Thoracic aorta (tissue), 2 donors: ENCODE measurements at regions not wholly inside any gene's neighbourhood (a gene's known extent, or its start where the extent isn't known, plus 50 kb on each side); places are given as distances from the start of the nearest gene placed in this dataset.
A peak's percentile ranks its signal among the peaks of the same experiment; 100 is the strongest.

ENCODE experiments used
- ATAC-seq: fragments of 150-250 bp; one replicate; pipeline ENCODE4 v1.8.0; 2017; ENCODE audit warnings: low read depth; ENCODE audit not compliant: insufficient number of reproducible peaks, low FRiP score
- DNase-seq: peaks from one replicate; pipeline ENCODE4 v3.0.0-alpha.2; 2020; ENCODE audit warnings: low spot score
- H3K27ac ChIP-seq, 2 donors: fragments of 200-600 bp; sonication (generic); 1 replicate in 1 of 2; 2 replicates in 1 of 2; pipeline ENCODE4 v1.5.1; 2016; ENCODE audit warnings: mild to moderate bottlenecking in 2 of 2, moderate library complexity in 2 of 2
- H3K27me3 ChIP-seq: fragments of 200-600 bp; sonication (generic); replicated peaks from 2 replicates; pipeline ENCODE4 v1.6.0; 2016; ENCODE audit warnings: mild to moderate bottlenecking; ENCODE audit not compliant: insufficient read depth
- H3K36me3 ChIP-seq: fragments of 200-600 bp; sonication (generic); one replicate; pipeline ENCODE4 v1.5.1; 2016
- H3K4me1 ChIP-seq, 2 donors: fragments of 200-600 bp; sonication (generic); 1 replicate in 1 of 2; 2 replicates in 1 of 2; pipeline versions ENCODE4 v1.5.1 to v1.6.0; 2016; ENCODE audit warnings: low read depth in 2 of 2, mild to moderate bottlenecking in 1 of 2; ENCODE audit not compliant: control insufficient read depth in 1 of 2
- H3K4me3 ChIP-seq: fragments of 200-600 bp; sonication (generic); 2 replicates; pipeline ENCODE4 v1.5.1; 2016; ENCODE audit warnings: mild to moderate bottlenecking
- H3K9me3 ChIP-seq: fragments of 200-600 bp; sonication (generic); 2 replicates; pipeline ENCODE4 v1.5.1; 2016
- CTCF ChIP-seq: fragments of 200-600 bp; sonication (generic); IDR thresholded peaks from one replicate; pipeline ENCODE4 v1.5.1; 2019; ENCODE audit warnings: antibody characterized with exemption

DNA sequence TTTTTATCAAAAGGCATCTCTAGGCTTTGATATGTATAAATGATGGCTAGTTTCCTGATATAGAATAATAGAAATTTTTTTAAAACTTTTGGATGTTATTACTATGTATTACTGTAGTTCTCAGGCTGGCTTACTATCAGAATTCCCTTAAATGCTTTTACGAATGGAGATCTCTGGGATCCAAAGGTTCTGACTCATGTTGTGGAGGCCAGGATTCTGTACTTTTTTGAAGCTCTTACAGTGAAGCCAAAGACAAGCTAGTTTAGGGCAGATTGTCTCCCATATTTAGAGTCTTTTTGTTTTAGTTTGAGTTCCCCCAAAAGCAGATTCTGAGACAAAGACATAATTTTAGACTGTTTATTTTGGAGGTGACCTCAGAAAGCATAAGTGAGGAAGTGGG is 265.9 kb upstream of the SESN3 start:
- ATAC-seq (no peak), DNase-seq (no peak)
- Histone ChIP-seq H3K9me3 (no peaks in the 10 kb centered on the region), H3K4me1 (peaks cover 12 to 22% of the 10 kb centered on the region in 2 donors), H3K36me3 (no peaks in the 10 kb centered on the region), H3K27ac (no peak overlapping the region), H3K27me3 (no peaks in the 10 kb centered on the region), H3K4me3 (no peak overlapping the region)
- TF ChIP-seq CTCF: no peak

GRCh38 chr11:95495706-95496105 is 264.7 kb upstream of the SESN3 start:
- Histone ChIP-seq H3K4me3 (no peak overlapping the region), H3K9me3 (no peaks in the 10 kb centered on the region), H3K4me1 (peaks cover 12 to 22% of the 10 kb centered on the region in 2 donors), H3K36me3 (no peaks in the 10 kb centered on the region), H3K27me3 (no peaks in the 10 kb centered on the region), H3K27ac (peak overlapping the region in 1 of 2 donors; percentile 32)
- no peak for ATAC-seq
- no peak for DNase-seq
- no peak for TF ChIP-seq CTCF

DNA sequence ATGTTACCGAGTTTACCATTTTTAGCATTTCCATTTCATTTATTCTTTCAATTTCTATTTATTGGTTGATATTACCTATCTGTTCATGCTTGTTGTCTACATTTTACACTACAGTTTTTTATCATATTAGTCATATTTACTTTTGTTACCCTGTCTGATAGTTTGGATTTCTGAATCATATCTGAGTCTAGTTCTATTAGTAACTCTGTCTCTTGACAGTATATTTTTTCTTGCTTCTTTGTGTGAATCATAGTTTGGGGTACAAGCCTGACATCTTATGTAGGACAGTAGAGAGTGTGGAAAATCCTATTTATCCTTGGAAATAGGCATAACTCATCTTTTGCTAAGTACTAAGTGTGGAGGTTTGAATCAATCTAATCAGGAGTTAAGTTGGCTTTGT is 263.9 kb upstream of the SESN3 start:
- Histone ChIP-seq H3K36me3 (no peaks in the 10 kb centered on the region), H3K27ac (no peak overlapping the region), H3K4me3 (no peak overlapping the region), H3K27me3 (no peaks in the 10 kb centered on the region), H3K4me1 (peaks cover 12 to 22% of the 10 kb centered on the region in 2 donors), H3K9me3 (no peaks in the 10 kb centered on the region)
- ATAC-seq (no peak), DNase-seq (no peak)
- TF ChIP-seq CTCF: no peak

GRCh38 chr11:95494167-95494566 is 263.2 kb upstream of the SESN3 start:
- Histone ChIP-seq H3K9me3 (no peaks in the 10 kb centered on the region), H3K4me3 (no peak overlapping the region), H3K27me3 (no peaks in the 10 kb centered on the region), H3K36me3 (no peaks in the 10 kb centered on the region), H3K27ac (no peak overlapping the region), H3K4me1 (peaks cover 12 to 22% of the 10 kb centered on the region in 2 donors)
- DNase-seq (no peak), ATAC-seq (no peak)
- TF ChIP-seq CTCF: no peak

DNA sequence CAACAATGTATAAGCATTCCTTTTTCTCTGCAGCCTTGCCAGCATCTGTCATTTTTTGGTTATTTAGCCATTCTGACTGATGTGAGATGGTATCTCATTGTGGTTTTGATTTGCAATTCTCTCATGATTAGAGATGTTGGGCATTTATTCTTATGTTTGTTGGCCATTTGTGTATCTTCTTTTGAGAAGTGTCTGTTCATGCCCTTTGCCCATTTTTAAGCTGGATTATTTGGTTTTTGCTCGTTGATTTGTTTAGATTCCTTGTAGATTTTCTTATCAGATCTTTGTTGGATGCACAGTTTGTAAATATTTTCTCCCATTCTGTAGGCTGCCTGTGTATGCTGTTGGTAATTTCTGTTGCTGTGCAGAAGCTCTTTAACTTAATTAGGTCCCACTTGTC is 259.6 kb upstream of the SESN3 start:
- no peaks in the 10 kb centered on the region for H3K9me3 ChIP-seq
- no peak for ATAC-seq

More for the DNA sequence above, 259.6 kb upstream of the SESN3 start:
- H3K36me3 ChIP-seq: no peaks in the 10 kb centered on the region
- TF ChIP-seq CTCF: no peak
- no peak overlapping the region for H3K27ac ChIP-seq
- H3K27me3 ChIP-seq: no peaks in the 10 kb centered on the region
- H3K4me1 ChIP-seq: peaks cover 0 to 4% of the 10 kb centered on the region in 2 donors
- no peak overlapping the region for H3K4me3 ChIP-seq
- no peak for DNase-seq
